ENCODE measurements at regions not wholly inside any gene's neighbourhood (a gene's known extent, or its start where the extent isn't known, plus 50 kb on each side); places are given as distances from the start of the nearest gene placed in this dataset.

- TF ChIP-seq RXRA (IDR thresholded peaks at IDR 0.05) (no peak), SP1 (IDR thresholded peaks at IDR 0.05) (no peak), CTCF (IDR thresholded peaks at IDR 0.05; ENCODE audit: low read depth, low read length, missing input control) (no peak), TAF1 (conservative IDR thresholded peaks at IDR 0.05) (no peak), ZBTB33 (IDR thresholded peaks at IDR 0.05) (no peak)
Measured at GRCh38 chr3:135771760-135772159, 193.8 kb upstream of the PPP2R3A start.

Measured in liver (tissue), 3 donors.